DMS 273 (cell line): ENCODE measurements at regions not wholly inside any gene's neighbourhood (a gene's known extent, or its start where the extent isn't known, plus 50 kb on each side); places are given as distances from the start of the nearest gene placed in this dataset.
"Not testable (repeated sequence)": the region's sequence is repeated elsewhere in the genome, so short reads cannot be mapped to it uniquely, and the experiment has no call there.

Source experiments
- DNase-seq: peaks from one replicate; lab custom pipeline; 2025; ENCODE audit not compliant: unreplicated experiment; lab: John Stamatoyannopoulos, UW

- DNase-seq = no peak
These were observed 368.0 kb upstream of the WWC1 start for GRCh38 chr5:167923396-167923795.

GRCh38 chr5:167929841-167930240 is 361.6 kb upstream of the WWC1 start:
- no peak for DNase-seq

GRCh38 chr5:167934551-167934971 is 356.9 kb upstream of the WWC1 start:
- no peak for DNase-seq

- DNase-seq = no peak
These were observed 355.4 kb upstream of the WWC1 start for GRCh38 chr5:167936022-167936421.

- DNase-seq = no peak
These were observed 354.4 kb upstream of the WWC1 start for GRCh38 chr5:167936944-167937634.

- no peak for DNase-seq
These were observed 353.8 kb upstream of the WWC1 start for GRCh38 chr5:167937635-167937998.

GRCh38 chr5:167939686-167940085 is 351.8 kb upstream of the WWC1 start:
- DNase-seq = no peak

- no peak for DNase-seq
These were observed 350.5 kb upstream of the WWC1 start for GRCh38 chr5:167940911-167941310.

GRCh38 chr5:167941556-167941955 is 349.9 kb upstream of the WWC1 start:
- not testable (repeated sequence) for DNase-seq

- DNase-seq = no peak
These were observed 348.1 kb upstream of the WWC1 start for GRCh38 chr5:167943343-167943742.

- DNase-seq = no peak
These were observed 347.2 kb upstream of the WWC1 start for GRCh38 chr5:167944121-167944852.

- DNase-seq = no peak
These were observed 345.7 kb upstream of the WWC1 start for GRCh38 chr5:167945542-167946384.

- DNase-seq = no peak
These were observed 344.1 kb upstream of the WWC1 start for GRCh38 chr5:167947306-167947705.

- no peak for DNase-seq
These were observed 343.2 kb upstream of the WWC1 start for GRCh38 chr5:167948251-167948650.

GRCh38 chr5:167949435-167949834 is 342.0 kb upstream of the WWC1 start:
- DNase-seq = no peak

- no peak for DNase-seq
These were observed 341.2 kb upstream of the WWC1 start for GRCh38 chr5:167950126-167950721.

- DNase-seq = no peak
These were observed 340.3 kb upstream of the WWC1 start for GRCh38 chr5:167951116-167951515.

GRCh38 chr5:167952278-167952995 is 339.0 kb upstream of the WWC1 start:
- no peak for DNase-seq

GRCh38 chr5:167953151-167953798 is 338.2 kb upstream of the WWC1 start:
- DNase-seq = no peak

GRCh38 chr5:167961731-167962130 is 329.7 kb upstream of the WWC1 start:
- DNase-seq = no peak
